Activated naive CD8-positive, alpha-beta T cell treated with anti-CD3 and anti-CD28 coated beads, Interleukin-2, amount 50 U/mL, for 24 hours (primary cell): ENCODE measurements at regions not wholly inside any gene's neighbourhood (a gene's known extent, or its start where the extent isn't known, plus 50 kb on each side); places are given as distances from the start of the nearest gene placed in this dataset.
"Not testable (repeated sequence)": the region's sequence is repeated elsewhere in the genome, so short reads cannot be mapped to it uniquely, and the experiment has no call there.

Experiments used
- ATAC-seq: fragments of 150-1000 bp; cut with Tn5 transposase; one replicate; pipeline ENCODE4 v1.10.0; 2021
- DNase-seq: peaks from one replicate; pipeline ENCODE4 v3.0.0; 2021
- H3K27ac Mint-ChIP-seq: one replicate; pipeline ENCODE4 v1.8.0; 2021; ENCODE audit warnings: mild to moderate bottlenecking, mixed read lengths
- H3K27me3 Mint-ChIP-seq: one replicate; pipeline ENCODE4 v1.8.0; 2021; ENCODE audit warnings: mixed read lengths
- H3K36me3 Mint-ChIP-seq: one replicate; pipeline ENCODE4 v1.8.0; 2021; ENCODE audit warnings: low read depth, mixed read lengths
- H3K4me1 Mint-ChIP-seq: one replicate; pipeline ENCODE4 v1.8.0; 2021; ENCODE audit warnings: mixed read lengths
- H3K4me3 Mint-ChIP-seq: one replicate; pipeline ENCODE4 v1.8.0; 2021; ENCODE audit warnings: mild to moderate bottlenecking, moderate library complexity, mixed read lengths
- H3K9me3 Mint-ChIP-seq: one replicate; pipeline ENCODE4 v1.8.0; 2021; ENCODE audit warnings: mixed read lengths

- Mint-ChIP-seq H3K4me3 (no peak overlapping the region), H3K27me3 (peaks cover 2% of the 10 kb centered on the region), H3K36me3 (no peaks in the 10 kb centered on the region), H3K4me1 (no peaks in the 10 kb centered on the region), H3K9me3 (peaks cover 6% of the 10 kb centered on the region), H3K27ac (no peak overlapping the region)
- ATAC-seq, result no peak
- DNase-seq, result no peak
Measured at GRCh38 chr2:31711737-31712136, 131.0 kb upstream of the SRD5A2 start.

- Mint-ChIP-seq H3K4me3 (no peak overlapping the region), H3K36me3 (no peaks in the 10 kb centered on the region), H3K27ac (no peak overlapping the region), H3K4me1 (no peaks in the 10 kb centered on the region), H3K27me3 (peaks cover 2% of the 10 kb centered on the region), H3K9me3 (peaks cover 6% of the 10 kb centered on the region)
- DNase-seq (no peak), ATAC-seq (no peak)
Measured at GRCh38 chr2:31710121-31710520, 129.4 kb upstream of the SRD5A2 start.

- Mint-ChIP-seq H3K4me1 (no peaks in the 10 kb centered on the region), H3K36me3 (no peaks in the 10 kb centered on the region), H3K4me3 (no peak overlapping the region), H3K27me3 (no peaks in the 10 kb centered on the region), H3K9me3 (no peaks in the 10 kb centered on the region), H3K27ac (no peak overlapping the region)
- no peak for ATAC-seq
- DNase-seq, result no peak
Measured at GRCh38 chr2:31707992-31708391, 127.3 kb upstream of the SRD5A2 start.

GRCh38 chr2:31704561-31705212 is 123.9 kb upstream of the SRD5A2 start:
- no peak for ATAC-seq
- Mint-ChIP-seq H3K27me3 (peaks cover 2% of the 10 kb centered on the region), H3K9me3 (peaks cover 22% of the 10 kb centered on the region), H3K4me1 (no peaks in the 10 kb centered on the region), H3K4me3 (no peak overlapping the region), H3K27ac (no peak overlapping the region), H3K36me3 (no peaks in the 10 kb centered on the region)
- DNase-seq, result no peak

GRCh38 chr2:31703253-31703652 is 122.5 kb upstream of the SRD5A2 start:
- ATAC-seq (no peak), DNase-seq (no peak)
- Mint-ChIP-seq H3K4me3 (no peak overlapping the region), H3K4me1 (no peaks in the 10 kb centered on the region), H3K27ac (no peak overlapping the region), H3K27me3 (peaks cover 2% of the 10 kb centered on the region), H3K36me3 (peaks cover 4% of the 10 kb centered on the region), H3K9me3 (peaks cover 28% of the 10 kb centered on the region)

GRCh38 chr2:31698722-31699121 is 118.0 kb upstream of the SRD5A2 start:
- Mint-ChIP-seq H3K27me3 (peaks cover 2% of the 10 kb centered on the region), H3K4me3 (no peak overlapping the region), H3K4me1 (no peaks in the 10 kb centered on the region), H3K27ac (no peak overlapping the region), H3K36me3 (peaks cover 12% of the 10 kb centered on the region), H3K9me3 (peaks cover 56% of the 10 kb centered on the region)
- ATAC-seq, result no peak
- DNase-seq, result no peak

- H3K4me1 Mint-ChIP-seq, result no peaks in the 10 kb centered on the region
- H3K9me3 Mint-ChIP-seq, result peaks cover 61% of the 10 kb centered on the region
Measured at GRCh38 chr2:31696068-31696467, 115.3 kb upstream of the SRD5A2 start.

GRCh38 chr2:31694444-31694843 is 113.7 kb upstream of the SRD5A2 start:
- no peaks in the 10 kb centered on the region for H3K27me3 Mint-ChIP-seq
- ATAC-seq (no peak), DNase-seq (no peak)
- H3K4me3 Mint-ChIP-seq, result no peak overlapping the region
- no peak overlapping the region for H3K27ac Mint-ChIP-seq
- H3K36me3 Mint-ChIP-seq, result peaks cover 18% of the 10 kb centered on the region
- no peaks in the 10 kb centered on the region for H3K4me1 Mint-ChIP-seq
- H3K9me3 Mint-ChIP-seq, result peaks cover 52% of the 10 kb centered on the region

More at GRCh38 chr2:31696068-31696467, 115.3 kb upstream of the SRD5A2 start:
- no peak for DNase-seq
- Mint-ChIP-seq H3K4me3 (no peak overlapping the region), H3K27me3 (no peaks in the 10 kb centered on the region), H3K27ac (no peak overlapping the region), H3K36me3 (peaks cover 19% of the 10 kb centered on the region)
- ATAC-seq, result no peak

- no peaks in the 10 kb centered on the region for H3K27me3 Mint-ChIP-seq
Measured at GRCh38 chr2:31693882-31694281, 113.1 kb upstream of the SRD5A2 start.

GRCh38 chr2:31688282-31688681 is 107.5 kb upstream of the SRD5A2 start:
- H3K27ac Mint-ChIP-seq, result no peak overlapping the region
- H3K36me3 Mint-ChIP-seq, result peaks cover 5% of the 10 kb centered on the region
- DNase-seq (no peak), ATAC-seq (no peak)
- no peaks in the 10 kb centered on the region for H3K4me1 Mint-ChIP-seq
- H3K9me3 Mint-ChIP-seq, result peaks cover 31% of the 10 kb centered on the region
- H3K4me3 Mint-ChIP-seq, result no peak overlapping the region
- no peaks in the 10 kb centered on the region for H3K27me3 Mint-ChIP-seq

More at GRCh38 chr2:31693882-31694281, 113.1 kb upstream of the SRD5A2 start:
- H3K36me3 Mint-ChIP-seq, result peaks cover 15% of the 10 kb centered on the region
- DNase-seq (no peak), ATAC-seq (no peak)
- no peak overlapping the region for H3K4me3 Mint-ChIP-seq
- peaks cover 50% of the 10 kb centered on the region for H3K9me3 Mint-ChIP-seq
- H3K27ac Mint-ChIP-seq, result no peak overlapping the region
- no peaks in the 10 kb centered on the region for H3K4me1 Mint-ChIP-seq

- H3K4me3 Mint-ChIP-seq, H3K27me3 Mint-ChIP-seq, H3K4me1 Mint-ChIP-seq, H3K36me3 Mint-ChIP-seq, H3K27ac Mint-ChIP-seq, ATAC-seq, DNase-seq: not testable (repeated sequence)
- peaks cover 37% of the 10 kb centered on the region for H3K9me3 Mint-ChIP-seq
Measured at GRCh38 chr2:31683506-31683905, 102.8 kb upstream of the SRD5A2 start.

GRCh38 chr2:31675485-31675901 is 94.8 kb upstream of the SRD5A2 start:
- no peak for ATAC-seq
- H3K27me3 Mint-ChIP-seq, result peaks cover 5% of the 10 kb centered on the region
- DNase-seq, result no peak
- no peak overlapping the region for H3K4me3 Mint-ChIP-seq
- H3K9me3 Mint-ChIP-seq, result peaks cover 35% of the 10 kb centered on the region
- H3K27ac Mint-ChIP-seq, result no peak overlapping the region
- peaks cover 5% of the 10 kb centered on the region for H3K36me3 Mint-ChIP-seq
- H3K4me1 Mint-ChIP-seq, result no peaks in the 10 kb centered on the region

- DNase-seq, result no peak
- no peak for ATAC-seq
- Mint-ChIP-seq H3K9me3 (peaks cover 28% of the 10 kb centered on the region), H3K4me3 (no peak overlapping the region), H3K27me3 (peaks cover 1% of the 10 kb centered on the region), H3K27ac (no peak overlapping the region), H3K4me1 (no peaks in the 10 kb centered on the region), H3K36me3 (peaks cover 2% of the 10 kb centered on the region)
Measured at GRCh38 chr2:31674446-31674845, 93.7 kb upstream of the SRD5A2 start.

GRCh38 chr2:31666878-31667277 is 86.1 kb upstream of the SRD5A2 start:
- Mint-ChIP-seq H3K9me3 (peaks cover 4% of the 10 kb centered on the region), H3K36me3 (no peaks in the 10 kb centered on the region), H3K27me3 (no peaks in the 10 kb centered on the region), H3K4me3 (no peak overlapping the region), H3K4me1 (no peaks in the 10 kb centered on the region), H3K27ac (no peak overlapping the region)
- no peak for DNase-seq
- no peak for ATAC-seq

- H3K36me3 Mint-ChIP-seq, result no peaks in the 10 kb centered on the region
- H3K27ac Mint-ChIP-seq, result no peak overlapping the region
- H3K4me3 Mint-ChIP-seq, result no peak overlapping the region
- no peaks in the 10 kb centered on the region for H3K27me3 Mint-ChIP-seq
- no peaks in the 10 kb centered on the region for H3K9me3 Mint-ChIP-seq
- ATAC-seq, result no peak
- no peak for DNase-seq
- no peaks in the 10 kb centered on the region for H3K4me1 Mint-ChIP-seq
Measured at GRCh38 chr2:31664949-31665724, 84.4 kb upstream of the SRD5A2 start.
